ENCODE measurements at regions not wholly inside any gene's neighbourhood (a gene's known extent, or its start where the extent isn't known, plus 50 kb on each side); places are given as distances from the start of the nearest gene placed in this dataset.
"Not testable (repeated sequence)": the region's sequence is repeated elsewhere in the genome, so short reads cannot be mapped to it uniquely, and the experiment has no call there.

- DNase-seq (ENCODE audit: low read depth, low spot score): peak; percentile 75
Observed at GRCh38 chr9:129561594-129562281, 59.2 kb downstream of the C9orf50 start.

GRCh38 chr9:129560881-129561306 lies 60.0 kb downstream of the C9orf50 start:
- DNase-seq (ENCODE audit: low read depth, low spot score): no peak

DNA sequence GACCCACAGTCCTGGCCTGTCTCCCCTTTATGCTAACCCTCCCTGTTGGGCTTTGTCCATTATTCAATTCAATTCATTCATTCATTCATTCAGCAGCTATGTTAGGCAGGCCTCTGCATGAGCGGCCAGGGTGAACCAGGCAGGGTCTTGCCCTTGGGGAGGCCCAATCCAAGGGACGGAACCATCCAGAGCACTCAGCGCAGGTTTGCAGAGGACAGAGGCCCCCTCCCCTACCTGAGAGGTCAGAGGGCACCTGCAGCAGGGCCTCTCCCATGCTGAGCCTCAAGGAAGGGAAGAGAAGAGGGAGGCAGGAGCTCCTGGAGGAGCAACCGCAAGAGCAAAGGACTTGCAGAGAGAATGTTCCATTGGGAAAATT lies 61.4 kb downstream of the C9orf50 start:
- no peak for DNase-seq (ENCODE audit: low read depth, low spot score)

DNA sequence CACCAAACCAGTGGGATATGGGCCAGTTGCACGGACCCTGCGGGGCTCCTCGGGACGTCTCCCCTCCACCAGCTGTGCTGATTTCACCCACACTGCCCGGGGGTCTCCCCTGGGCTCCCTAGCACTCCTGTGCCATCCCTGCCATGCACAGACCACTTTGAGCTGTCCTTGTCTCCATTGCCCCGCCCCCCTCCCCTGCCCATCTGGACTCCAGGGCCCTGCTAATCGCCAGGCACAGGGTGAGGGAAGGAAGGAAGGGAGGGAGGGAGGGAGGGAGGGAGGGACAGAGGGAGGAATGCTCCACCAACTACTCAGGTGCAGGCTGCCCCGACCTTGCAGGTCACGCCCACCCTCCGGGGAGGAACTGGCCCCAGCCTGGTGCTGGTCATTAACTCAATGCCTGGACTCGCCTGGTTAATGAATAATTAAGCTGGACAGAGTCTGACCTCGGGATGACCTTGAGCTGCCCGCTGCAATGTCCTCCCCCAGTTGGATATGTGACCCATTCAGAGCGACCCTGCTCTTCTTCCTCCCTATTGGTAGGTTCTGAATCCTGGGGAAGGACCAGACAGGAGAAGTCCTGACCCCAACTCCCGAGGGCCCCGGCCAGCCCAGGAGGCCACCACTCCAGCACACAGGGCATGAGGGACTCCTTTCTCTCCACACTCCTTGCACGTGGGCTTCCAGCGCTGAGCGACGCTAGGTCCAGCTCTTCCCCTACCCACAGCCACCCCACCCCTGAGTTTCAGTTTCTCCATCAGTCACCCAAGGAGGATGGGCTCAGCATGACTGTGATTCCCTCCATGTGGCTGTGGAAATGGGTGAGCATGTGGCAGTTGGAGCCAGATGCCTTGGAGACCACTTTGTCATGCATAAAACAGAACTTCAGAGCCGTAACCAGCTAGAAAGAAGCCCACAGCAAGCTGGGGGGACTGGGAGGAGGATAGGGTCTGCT lies 62.1 kb downstream of the C9orf50 start:
- no peak for DNase-seq (ENCODE audit: low read depth, low spot score)

DNA sequence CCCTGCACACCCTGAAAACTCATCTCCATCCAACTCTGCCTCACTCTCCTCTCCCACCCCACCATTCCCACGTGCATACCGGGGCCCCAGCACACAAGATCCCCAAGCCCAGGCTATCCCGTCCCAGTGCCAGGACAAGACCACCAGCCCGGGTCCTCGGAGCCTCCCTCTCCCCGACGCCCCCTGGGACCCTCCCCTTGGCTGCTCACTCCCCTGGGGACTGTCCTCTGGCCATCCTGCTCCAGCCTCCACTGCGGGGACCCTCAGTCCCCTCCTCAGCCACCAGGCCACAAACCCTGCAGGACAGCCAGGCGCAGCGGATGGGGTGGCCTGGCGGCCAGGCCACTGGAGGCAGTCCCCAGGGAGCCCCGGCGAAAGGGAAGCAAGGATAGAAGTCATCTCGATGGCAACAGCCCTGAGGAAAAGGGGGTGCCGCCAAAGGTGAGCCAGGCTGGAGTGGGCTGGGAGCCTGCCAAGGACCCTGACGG lies 62.8 kb downstream of the C9orf50 start:
- peak; percentile 19 for DNase-seq (ENCODE audit: low read depth, low spot score)

DNA sequence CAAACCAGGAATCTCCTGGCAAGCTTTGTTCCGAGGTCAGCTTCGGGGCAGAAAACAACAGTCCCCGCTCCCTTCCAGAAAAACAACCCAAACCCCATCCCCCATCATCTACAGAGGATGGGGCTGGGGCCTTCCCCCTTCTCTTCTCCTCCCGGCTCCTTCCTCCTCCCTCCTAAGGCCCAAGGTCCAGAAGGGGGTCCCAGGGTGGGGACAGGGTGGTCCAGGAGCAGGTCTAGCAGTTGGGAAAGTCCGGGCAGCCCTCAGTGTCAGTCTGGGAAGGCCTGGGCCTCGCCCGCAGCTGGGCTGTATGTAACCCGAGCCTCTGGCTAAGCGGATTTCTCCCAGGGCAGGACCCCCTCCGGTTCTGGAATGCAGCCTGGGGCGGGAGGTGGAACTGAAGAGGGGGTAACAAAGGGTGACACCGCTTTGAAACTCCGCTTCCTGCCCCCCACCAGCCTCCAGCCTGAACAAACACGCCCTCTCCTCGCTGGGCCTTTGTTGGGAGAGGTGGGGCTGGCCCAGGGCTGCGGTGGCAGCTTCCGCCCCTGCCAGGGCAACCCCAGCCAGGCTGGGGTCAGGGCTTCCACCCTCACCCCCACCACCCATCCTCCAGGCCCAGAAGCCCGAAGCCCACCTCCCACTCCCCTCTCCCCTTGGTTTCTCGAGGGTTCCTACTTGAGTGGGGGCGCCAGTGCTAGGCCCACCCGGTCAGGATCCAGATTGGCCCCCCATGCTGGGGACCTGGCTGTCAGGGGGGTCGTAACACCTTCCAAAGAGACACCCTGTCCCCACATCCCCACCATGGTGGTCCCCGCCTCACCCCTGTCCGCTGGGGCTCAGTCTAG lies 63.5 kb downstream of the C9orf50 start:
- DNase-seq (ENCODE audit: low read depth, low spot score): peak; percentile 98

DNA sequence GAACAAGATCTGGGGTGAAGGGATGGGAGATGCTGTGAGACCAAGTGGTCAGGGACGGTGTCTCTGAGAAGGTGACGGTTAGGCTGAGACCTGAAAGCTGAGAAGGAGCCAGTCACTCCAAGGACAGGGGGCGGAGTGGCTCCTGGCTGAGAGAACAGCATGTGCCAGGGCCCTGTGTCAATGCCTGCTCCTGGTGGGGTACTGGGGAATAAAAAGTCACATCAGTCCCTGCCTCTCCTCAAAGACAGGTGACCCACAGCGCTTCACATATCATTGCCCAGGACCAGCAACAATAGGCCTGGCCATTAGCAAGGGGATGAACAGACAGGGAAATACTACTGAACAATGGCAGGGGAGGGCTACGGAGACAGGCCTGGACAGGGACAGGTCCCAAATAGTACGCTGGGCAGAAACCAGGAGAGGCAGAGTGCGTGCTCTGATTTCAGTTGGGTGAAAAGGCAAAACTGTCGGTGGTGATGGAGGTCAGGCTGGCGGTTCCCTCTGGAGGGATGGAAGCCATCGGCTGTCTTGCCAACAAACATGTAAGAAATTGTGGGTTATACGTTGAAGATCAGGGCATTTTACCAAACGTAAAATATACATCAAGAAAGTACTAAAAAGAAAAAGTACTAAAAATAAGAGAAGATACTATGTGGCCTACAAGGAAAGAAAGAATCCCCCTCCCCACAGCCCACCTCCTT lies 64.3 kb downstream of the C9orf50 start:
- peak; percentile 37 for DNase-seq (ENCODE audit: low read depth, low spot score)

- DNase-seq (ENCODE audit: low read depth, low spot score): peak; percentile 26
Observed at GRCh38 chr9:129555512-129556215, 65.2 kb downstream of the C9orf50 start.

DNA sequence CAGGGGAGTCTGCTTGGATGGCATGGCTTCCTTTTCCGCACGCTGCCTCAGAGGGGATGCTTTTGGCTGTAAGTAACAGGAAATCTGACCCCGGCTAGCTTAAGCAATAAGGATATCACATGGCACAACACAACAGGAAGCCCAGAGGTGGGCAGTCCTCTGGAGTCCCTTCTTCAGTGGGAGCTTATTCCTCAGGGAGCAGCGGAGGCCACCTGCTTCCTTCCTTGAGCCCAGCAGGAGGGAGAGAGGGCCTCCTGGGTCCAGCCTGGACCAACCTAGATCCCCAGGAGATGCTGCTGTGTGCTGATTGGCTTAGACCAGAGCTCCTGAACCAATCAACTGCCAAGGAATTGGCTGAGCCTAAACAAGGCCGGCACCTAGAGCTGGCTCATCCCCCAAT lies 66.3 kb downstream of the C9orf50 start:
- no peak for DNase-seq (ENCODE audit: low read depth, low spot score)

DNA sequence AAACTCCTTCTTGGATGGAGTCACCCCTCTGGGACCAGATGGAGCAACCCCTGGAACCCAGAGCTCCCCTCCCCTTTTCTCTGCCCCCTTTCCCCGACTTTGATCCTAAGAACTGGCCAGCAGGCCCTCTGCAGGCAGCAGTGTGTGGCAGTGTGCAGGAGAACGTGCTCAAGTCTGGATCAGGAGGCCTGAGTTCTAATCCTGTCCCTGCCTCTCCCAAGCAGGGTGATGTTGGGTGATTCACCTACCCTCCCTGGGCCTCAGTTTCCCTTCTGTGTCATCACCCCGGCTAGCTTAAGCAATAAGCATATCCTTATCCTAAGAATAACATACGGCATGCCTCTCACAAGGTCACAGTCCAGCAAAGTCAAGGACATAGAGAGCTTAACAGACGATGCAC lies 67.6 kb downstream of the C9orf50 start:
- no peak for DNase-seq (ENCODE audit: low read depth, low spot score)

DNA sequence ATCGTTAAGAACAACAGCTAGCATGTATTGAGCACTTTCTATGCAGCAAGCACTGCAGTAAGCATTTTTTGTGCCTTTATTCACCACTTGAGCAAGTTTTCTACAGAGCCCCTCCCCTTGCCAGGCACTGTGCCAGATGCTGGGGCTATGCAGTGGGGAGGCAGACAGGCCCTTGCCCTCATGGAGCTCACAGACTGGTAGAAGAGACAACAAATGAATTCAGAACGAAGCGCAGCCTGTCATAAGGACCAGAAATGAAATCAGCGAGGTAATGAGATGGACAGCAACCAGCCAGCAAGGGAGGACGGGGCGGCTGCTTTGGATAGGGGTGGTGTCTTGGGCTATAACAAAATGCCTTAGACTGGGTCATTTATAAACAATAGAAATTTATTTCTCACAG lies 68.8 kb downstream of the C9orf50 start:
- DNase-seq (ENCODE audit: low read depth, low spot score): peak; percentile 20

DNA sequence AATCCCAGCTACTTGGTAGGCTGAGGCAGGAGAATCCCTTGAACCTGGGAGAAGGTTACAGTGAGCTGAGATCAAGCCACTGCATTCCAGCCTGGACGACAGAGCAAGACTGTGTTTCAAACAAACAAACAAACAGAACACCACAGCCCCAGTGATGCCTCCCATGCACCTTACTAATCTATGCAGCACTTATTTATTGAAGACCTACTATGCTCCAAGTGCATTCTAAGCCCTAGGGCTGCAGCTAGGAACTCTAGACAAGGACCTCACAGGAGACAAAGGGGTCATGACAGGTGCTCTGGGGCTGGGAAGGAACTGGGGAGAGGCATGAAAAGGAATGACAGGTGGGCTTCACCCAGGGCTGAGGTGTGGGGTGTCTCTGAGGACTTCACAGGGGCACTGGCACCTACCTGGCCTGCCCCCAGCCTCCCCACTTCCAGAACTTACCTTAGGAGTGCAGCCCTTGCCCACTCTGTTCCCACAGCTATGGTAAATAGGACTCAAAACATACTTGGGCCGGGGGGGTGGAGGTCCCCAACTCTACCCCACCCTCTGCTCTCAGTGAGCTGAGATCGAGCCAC lies 69.4 kb downstream of the C9orf50 start:
- no peak for DNase-seq (ENCODE audit: low read depth, low spot score)

- not testable (repeated sequence) for DNase-seq (ENCODE audit: low read depth, low spot score)
Observed at GRCh38 chr9:129550977-129551376, 69.9 kb downstream of the C9orf50 start.

- DNase-seq (ENCODE audit: low read depth, low spot score): peak; percentile 96
Observed at GRCh38 chr9:129550199-129550839, 70.6 kb downstream of the C9orf50 start.

DNA sequence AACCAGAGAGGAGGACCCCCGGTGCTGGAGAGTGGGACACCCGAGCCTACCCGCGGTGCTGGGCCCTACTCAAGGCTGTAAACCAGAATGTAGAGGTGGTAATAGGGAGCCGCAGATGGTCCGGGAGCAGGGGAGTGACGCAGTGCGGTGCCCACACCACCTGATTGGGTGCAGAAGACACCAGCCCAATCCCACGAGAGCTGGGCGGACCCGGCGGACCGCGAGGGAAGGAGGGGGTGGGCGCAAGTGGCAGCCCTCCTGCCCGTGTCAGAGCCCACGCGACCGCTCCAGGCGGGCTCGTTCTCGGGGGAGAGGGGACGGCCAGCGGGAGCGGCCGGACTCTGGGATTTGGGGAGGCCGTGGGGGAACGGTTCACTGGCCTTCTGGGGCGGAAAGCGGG lies 71.2 kb downstream of the C9orf50 start:
- DNase-seq (ENCODE audit: low read depth, low spot score): peak; percentile 63

GRCh38 chr9:129549139-129549538 lies 71.8 kb downstream of the C9orf50 start:
- no peak for DNase-seq (ENCODE audit: low read depth, low spot score)

GRCh38 chr9:129548571-129549135 lies 72.2 kb downstream of the C9orf50 start:
- no peak for DNase-seq (ENCODE audit: low read depth, low spot score)

DNA sequence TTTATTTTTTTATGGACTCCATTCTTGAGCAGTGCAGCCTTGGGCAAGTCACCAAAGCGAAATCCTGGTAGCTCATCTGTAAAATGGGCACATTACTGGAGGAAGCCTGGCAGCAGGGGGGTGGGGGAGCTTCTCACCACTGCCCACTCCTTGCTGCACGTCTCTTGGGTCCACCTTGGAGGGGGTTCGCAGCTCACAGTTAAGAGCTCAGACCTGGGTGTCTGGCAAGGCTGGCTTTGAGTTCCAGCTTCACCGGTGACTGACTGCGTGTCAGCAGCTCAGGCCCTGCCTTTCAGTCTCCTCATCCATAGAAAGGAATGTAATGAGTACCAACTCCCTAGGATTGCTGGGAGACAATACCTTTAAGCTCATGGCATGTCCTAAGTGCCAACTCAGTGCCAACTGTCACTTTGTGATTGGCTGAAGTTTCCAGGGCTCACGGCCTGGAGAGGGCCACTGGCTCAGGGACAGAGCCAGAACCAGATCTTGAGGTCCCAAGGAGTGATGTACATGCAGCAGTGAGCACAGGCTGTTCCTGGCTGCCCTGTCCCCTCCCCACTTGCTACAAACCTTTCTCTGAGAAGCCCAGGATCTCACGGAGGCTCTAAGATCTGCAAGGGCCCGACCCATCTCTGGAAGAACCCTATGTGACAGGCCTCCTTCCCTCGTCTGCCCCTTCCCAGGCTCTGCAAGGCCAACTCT lies 72.9 kb downstream of the C9orf50 start:
- no peak for DNase-seq (ENCODE audit: low read depth, low spot score)

DNA sequence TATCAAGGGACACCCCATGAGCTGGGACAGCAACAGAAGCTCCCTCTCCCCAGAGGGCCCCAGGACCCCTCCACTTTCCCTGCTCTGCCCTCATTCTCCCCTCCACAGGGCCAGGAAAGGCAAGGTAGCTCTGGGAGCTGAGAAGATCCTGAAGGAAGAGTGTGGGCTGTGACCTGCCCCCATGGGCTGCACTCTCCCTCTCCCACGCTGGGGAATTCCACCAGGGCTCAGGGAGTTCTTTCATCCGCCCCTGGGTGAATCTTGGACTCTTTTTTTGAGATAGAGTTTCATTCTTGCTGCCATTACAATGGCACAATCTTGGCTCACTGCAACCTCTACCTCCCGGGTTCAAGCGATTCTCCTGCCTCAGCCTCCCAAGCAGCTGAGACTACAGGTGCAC lies 73.8 kb downstream of the C9orf50 start:
- DNase-seq (ENCODE audit: low read depth, low spot score): no peak

Data from astrocyte of the hippocampus (primary cell).